Heart left ventricle (tissue), 16 donors: ENCODE measurements at regions not wholly inside any gene's neighbourhood (a gene's known extent, or its start where the extent isn't known, plus 50 kb on each side); places are given as distances from the start of the nearest gene placed in this dataset.
A peak's percentile ranks its signal among the peaks of the same experiment; 100 is the strongest.

Experiments used
- ATAC-seq, 4 donors: fragments of 200-7000 bp; cut with Tn5 transposase; one replicate each; pipeline ENCODE4 v1.9.1; 2020 to 2022; ENCODE audit warnings: moderate library complexity in 4 of 4, mild to moderate bottlenecking in 3 of 4, moderate number of reproducible peaks in 1 of 4
- DNase-seq, 5 donors: peaks; one replicate each; pipeline ENCODE4 v3.0.0-alpha.2; 2020
- H3K27ac ChIP-seq, 12 donors: fragments of 200-600 bp; sonication (generic) in 4 of 12; one replicate each; pipeline versions ENCODE4 v1.5.0 to v1.8.0; 2016 to 2022; ENCODE audit warnings: mild to moderate bottlenecking in 2 of 12
- H3K27me3 ChIP-seq, 9 donors: fragments of 200-600 bp; sonication (generic) in 2 of 9; one replicate each; pipeline versions ENCODE4 v1.5.1 to v1.8.0; 2016 to 2022; ENCODE audit warnings: mild to moderate bottlenecking in 3 of 9
- H3K36me3 ChIP-seq, 9 donors: fragments of 200-600 bp; sonication (generic) in 2 of 9; one replicate each; pipeline versions ENCODE4 v1.5.0 to v1.8.0; 2018 to 2022; ENCODE audit warnings: mild to moderate bottlenecking in 2 of 9
- H3K4me1 ChIP-seq, 12 donors: fragments of 200-600 bp; sonication (generic) in 4 of 12; one replicate each; pipeline versions ENCODE4 v1.5.0 to v1.8.0; 2016 to 2022; ENCODE audit warnings: mild to moderate bottlenecking in 3 of 12
- H3K4me3 ChIP-seq, 12 donors: fragments of 200-600 bp; sonication (generic) in 4 of 12; one replicate each; pipeline versions ENCODE4 v1.5.0 to v1.8.0; 2017 to 2022; ENCODE audit warnings: mild to moderate bottlenecking in 9 of 12, moderate library complexity in 4 of 12
- H3K9me3 ChIP-seq, 12 donors: fragments of 200-600 bp; sonication (generic) in 4 of 12; one replicate each; pipeline versions ENCODE4 v1.5.0 to v1.8.0; 2016 to 2022; ENCODE audit warnings: mild to moderate bottlenecking in 1 of 12
- POLR2A ChIP-seq, 2 donors: fragments of 450-650 bp; IDR thresholded peaks; one replicate each; pipeline ENCODE4 v1.6.1; 2017; ENCODE audit warnings: antibody characterized with exemption in 2 of 2, mild to moderate bottlenecking in 2 of 2, moderate library complexity in 2 of 2
- WGBS, 4 donors: extraction: QIAGEN DNeasy Blood & Tissue Kit in 2 of 4; methylation state at CpG; one replicate each; pipeline versions ENCODE4 v1.1.5 to v1.1.7; 2013 to 2018; 5-methylcytosine and 5-hydroxymethylcytosine counted together
- intact Hi-C, 10 donors: fragments of 100-400 bp; cut with DNase I; formaldehyde crosslinking; loops; one replicate each; pipeline versions ENCODE4 v1.11.1 to v1.14.2; 2022
- TF ChIP-seq, protein P1 (sequence below), 12 donors: fragments of 200-600 bp; sonication (generic) in 4 of 12; IDR thresholded peaks; one replicate each; pipeline versions ENCODE4 v1.5.0 to v1.8.0; 2018 to 2022; ENCODE audit warnings: antibody characterized with exemption in 12 of 12, mild to moderate bottlenecking in 5 of 12
- donor health status: ischemic (EF 13 %, LVEDD 7.1; RV severe dilation, severe dysfunction).
- donor health status: healthy with polysubstance abuse.
- donor health status: DM: no; HTN: yes; CAD: no.
- donor health status: DM: no; HTN: no; CAD: no.
- donor health status: ischemic (EF 25% LVEDD 6.9; RV normal size, moderate dysfunction).
- donor health status: ischemic (EF 25% LVEDD 5.7; RV mildly dilated, moderate dysfunction).
- donor health status: healthy.
- donor health status: DM: yes; HTN: yes; CAD: no.
- donor health status: ischemic (EF 35%, LVEDD 5.7; RV mildly dilated, moderate dysfunction).
- donor health status: nonischemic (EF 11% LVEDD 7.7; RV severe dilation, severe dysfunction).
- donor health status: DM: yes; HTN: yes; CAD: no.
- donor health status: PGD.
- donor health status: ischemic (EF 29% LVEDD 5.4; RV normal size, mild dysfunction).
- donor health status: nonischemic (EF 23%, LVEDD 6.1; RV moderate dilation, normal function).

DNA sequence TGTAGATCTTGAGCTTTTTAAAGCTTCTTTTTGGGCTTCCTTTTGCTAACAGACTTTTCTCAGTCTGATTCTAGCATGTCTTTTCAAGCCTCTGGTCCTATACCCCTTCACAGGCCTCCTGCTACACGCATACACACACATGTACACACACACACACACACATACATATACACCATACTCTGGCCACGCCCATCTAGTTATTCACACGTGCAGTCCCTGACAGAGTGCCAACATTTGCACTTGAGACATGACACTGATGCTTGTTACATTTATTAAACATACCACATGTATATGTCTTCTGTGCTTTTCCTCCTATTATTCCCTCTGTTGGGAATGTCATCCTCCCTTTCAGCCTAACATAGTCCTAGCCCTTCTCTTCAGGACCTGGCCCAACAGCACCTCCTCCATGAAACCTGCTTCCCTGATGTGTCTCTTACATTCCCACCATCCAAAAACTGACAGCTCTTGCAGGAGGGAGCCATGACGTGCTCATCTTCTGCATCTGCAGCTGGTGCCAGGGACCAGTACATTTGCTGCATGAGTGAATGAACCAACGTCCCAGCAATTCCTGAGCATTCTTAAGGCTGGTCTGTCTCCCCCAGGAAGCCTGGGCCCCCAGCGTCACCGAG is 222.1 kb downstream of the ARHGAP12 start:
- DNase-seq: peak in 1 of 5 donors; percentile 60
- intact Hi-C loops: loop anchor here (5.0 to 10.0 kb wide), 11 partner anchors 36 to 952 kb away; partner anchors contain the start of gene ZNF438 (in 2 of the 10)

DNA sequence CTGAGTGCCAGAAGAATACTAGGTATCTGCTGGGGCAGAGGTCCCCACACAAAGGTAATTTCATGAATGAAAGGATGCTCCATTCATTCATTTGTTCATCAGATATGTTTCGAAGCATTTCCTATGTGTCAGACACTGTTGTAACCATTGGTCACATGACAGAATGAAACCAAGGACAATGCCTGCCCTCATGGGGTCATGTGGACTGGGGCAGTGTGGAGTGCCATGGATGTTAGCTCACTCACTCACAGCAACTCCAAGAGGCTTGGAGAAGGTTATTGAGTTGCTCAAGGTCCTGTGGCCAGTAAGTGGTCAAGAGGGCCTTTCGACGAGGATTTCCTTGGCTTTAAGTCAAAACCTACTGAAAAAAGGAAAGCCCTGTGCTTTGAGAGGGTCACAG is 223.5 kb downstream of the ARHGAP12 start:
- WGBS, 4 donors: 76 to 86% (median 84%) methylated on average over 2 to 3 of the region's 3 CpGs

More for the DNA sequence above, 222.1 kb downstream of the ARHGAP12 start:
- Histone ChIP-seq H3K27ac (peak overlapping the region; percentile 74 to 97 (median 87)), H3K9me3 (peaks cover 0 to 21% (median 11%) of the 10 kb centered on the region in 12 donors), H3K27me3 (no peaks in the 10 kb centered on the region), H3K4me1 (peaks cover 0 to 72% (median 46%) of the 10 kb centered on the region in 12 donors), H3K4me3 (peak overlapping the region in 9 of 12 donors; percentile 7 to 41 (median 31)), H3K36me3 (no peaks in the 10 kb centered on the region)
- no peak for TF ChIP-seq POLR2A (IDR thresholded peaks at IDR 0.05)
- TF ChIP-seq, protein P1, sequence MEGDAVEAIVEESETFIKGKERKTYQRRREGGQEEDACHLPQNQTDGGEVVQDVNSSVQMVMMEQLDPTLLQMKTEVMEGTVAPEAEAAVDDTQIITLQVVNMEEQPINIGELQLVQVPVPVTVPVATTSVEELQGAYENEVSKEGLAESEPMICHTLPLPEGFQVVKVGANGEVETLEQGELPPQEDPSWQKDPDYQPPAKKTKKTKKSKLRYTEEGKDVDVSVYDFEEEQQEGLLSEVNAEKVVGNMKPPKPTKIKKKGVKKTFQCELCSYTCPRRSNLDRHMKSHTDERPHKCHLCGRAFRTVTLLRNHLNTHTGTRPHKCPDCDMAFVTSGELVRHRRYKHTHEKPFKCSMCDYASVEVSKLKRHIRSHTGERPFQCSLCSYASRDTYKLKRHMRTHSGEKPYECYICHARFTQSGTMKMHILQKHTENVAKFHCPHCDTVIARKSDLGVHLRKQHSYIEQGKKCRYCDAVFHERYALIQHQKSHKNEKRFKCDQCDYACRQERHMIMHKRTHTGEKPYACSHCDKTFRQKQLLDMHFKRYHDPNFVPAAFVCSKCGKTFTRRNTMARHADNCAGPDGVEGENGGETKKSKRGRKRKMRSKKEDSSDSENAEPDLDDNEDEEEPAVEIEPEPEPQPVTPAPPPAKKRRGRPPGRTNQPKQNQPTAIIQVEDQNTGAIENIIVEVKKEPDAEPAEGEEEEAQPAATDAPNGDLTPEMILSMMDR (IDR thresholded peaks at IDR 0.05): no peak
- 49 to 57% (median 51%) methylated on average over 7 of the region's 7 CpGs for WGBS, 4 donors
- no peak for ATAC-seq

DNA sequence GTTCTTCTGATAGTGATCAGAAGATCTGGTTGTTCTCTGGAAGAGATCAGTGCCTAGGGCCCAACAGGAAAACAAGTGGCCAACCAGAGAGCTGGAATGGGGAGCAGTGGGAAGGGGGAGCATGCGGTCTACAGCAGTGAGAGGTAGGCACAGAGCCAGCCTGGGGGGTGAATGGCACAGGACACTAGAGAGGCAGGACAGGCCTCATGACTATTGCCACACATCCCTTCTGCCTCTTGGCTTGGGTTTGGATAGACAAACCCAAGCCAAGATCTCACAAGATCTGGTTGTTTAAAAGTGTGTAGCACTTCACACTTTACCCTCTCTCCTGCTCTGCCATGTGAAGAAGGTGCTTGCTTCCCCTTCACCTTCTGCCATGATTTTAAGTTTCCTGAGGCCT is 224.4 kb downstream of the ARHGAP12 start:
- intact Hi-C loops: loop anchor here in 3 of 10 donors (10.0 kb wide), 4 partner anchors 51 to 949 kb away; partner anchors contain the start of gene ZNF438 (in 1 of the 3)
- H3K4me3 ChIP-seq: no peak overlapping the region
- ATAC-seq (no peak), DNase-seq (no peak)
- H3K27ac ChIP-seq: peak overlapping the region in 1 of 12 donors; percentile 11
- no peaks in the 10 kb centered on the region for H3K36me3 ChIP-seq
- peaks cover 0 to 5% (median 0%) of the 10 kb centered on the region in 12 donors for H3K9me3 ChIP-seq
- no peaks in the 10 kb centered on the region for H3K27me3 ChIP-seq
- TF ChIP-seq POLR2A (IDR thresholded peaks at IDR 0.05): no peak
- TF ChIP-seq, protein P1 (IDR thresholded peaks at IDR 0.05): no peak
- H3K4me1 ChIP-seq: peaks cover 9 to 90% (median 63%) of the 10 kb centered on the region in 12 donors
- 80 to 100% (median 93%) methylated on average over 1 of the region's 1 CpG for WGBS, 4 donors

More for the DNA sequence above, 223.5 kb downstream of the ARHGAP12 start:
- Histone ChIP-seq H3K27me3 (no peaks in the 10 kb centered on the region), H3K9me3 (peaks cover 0 to 6% (median under 1%) of the 10 kb centered on the region in 12 donors), H3K27ac (peak overlapping the region in 6 of 12 donors; percentile 19 to 97 (median 92)), H3K36me3 (no peaks in the 10 kb centered on the region), H3K4me1 (peaks cover 6 to 86% (median 60%) of the 10 kb centered on the region in 12 donors), H3K4me3 (no peak overlapping the region)
- TF ChIP-seq, protein P1 (IDR thresholded peaks at IDR 0.05): no peak
- no peak for TF ChIP-seq POLR2A (IDR thresholded peaks at IDR 0.05)
- DNase-seq: no peak
- no peak for ATAC-seq
- intact Hi-C loops: loop anchor here (5.0 to 10.0 kb wide), 11 partner anchors 37 to 950 kb away; partner anchors contain the start of gene ZNF438 (in 2 of the 10)

DNA sequence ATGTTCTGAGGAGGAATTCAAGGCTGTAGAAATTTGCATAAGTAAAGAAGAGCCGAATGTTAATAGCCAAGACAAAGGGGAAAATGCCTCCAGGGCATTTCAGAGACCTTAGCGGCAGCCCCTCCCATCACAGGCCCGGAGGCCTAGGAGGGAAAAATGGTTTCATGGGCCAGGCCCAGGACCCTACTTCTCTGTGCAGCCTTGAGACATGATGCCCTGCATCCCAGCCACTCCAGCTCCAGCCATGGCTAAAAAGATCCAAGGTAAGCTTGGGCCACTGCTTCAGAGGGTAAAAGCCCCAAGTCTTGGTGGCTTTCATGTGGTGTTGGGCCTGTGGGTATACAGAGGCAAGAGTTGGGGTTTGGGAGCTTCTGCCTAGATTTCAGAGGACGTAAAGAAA is 225.7 kb downstream of the ARHGAP12 start:
- peak overlapping the region in 3 of 12 donors; percentile 95 to 98 (median 96) for H3K27ac ChIP-seq
- TF ChIP-seq POLR2A (IDR thresholded peaks at IDR 0.05): no peak
- TF ChIP-seq, protein P1 (IDR thresholded peaks at IDR 0.05): no peak
- H3K36me3 ChIP-seq: no peaks in the 10 kb centered on the region
- 72 to 96% (median 87%) methylated on average over 4 of the region's 4 CpGs for WGBS, 4 donors
- H3K4me1 ChIP-seq: peaks cover 11 to 90% (median 62%) of the 10 kb centered on the region in 12 donors
- H3K4me3 ChIP-seq: no peak overlapping the region
- H3K9me3 ChIP-seq: peaks cover 0 to 5% (median 0%) of the 10 kb centered on the region in 12 donors
- no peaks in the 10 kb centered on the region for H3K27me3 ChIP-seq
- intact Hi-C loops: loop anchor here in 3 of 10 donors (10.0 kb wide), 4 partner anchors 52 to 948 kb away; partner anchors contain the start of gene ZNF438 (in 1 of the 3)
- DNase-seq (no peak), ATAC-seq (no peak)
